Gastrocnemius medialis (tissue), 4 donors: ENCODE measurements at regions not wholly inside any gene's neighbourhood (a gene's known extent, or its start where the extent isn't known, plus 50 kb on each side); places are given as distances from the start of the nearest gene placed in this dataset.

Source experiments
- ATAC-seq, 2 donors: fragments of 150-250 bp; one replicate each; pipeline ENCODE4 v1.9.1; 2016
- DNase-seq, 2 donors: peaks; one replicate each; pipeline ENCODE4 v3.0.0-alpha.2; 2019
- H3K27ac ChIP-seq, 4 donors: fragments of 200-600 bp; sonication (generic); 1 replicate in 1 of 4; 2 replicates in 3 of 4; pipeline ENCODE4 v1.5.1; 2016 to 2018; ENCODE audit warnings: mild to moderate bottlenecking in 2 of 4, moderate library complexity in 1 of 4
- H3K27me3 ChIP-seq, 3 donors: fragments of 200-600 bp; sonication (generic) in 2 of 3; 1 replicate in 1 of 3; 2 replicates in 2 of 3; pipeline versions ENCODE4 v1.5.1 to v1.6.0; 2016 to 2019; ENCODE audit warnings: mild to moderate bottlenecking in 1 of 3, moderate library complexity in 1 of 3
- H3K36me3 ChIP-seq, 2 donors: fragments of 200-600 bp; sonication (generic) in 1 of 2; one replicate each; pipeline ENCODE4 v1.5.1; 2017 to 2018
- H3K4me1 ChIP-seq, 2 donors: fragments of 200-600 bp; sonication (generic) in 1 of 2; one replicate each; pipeline ENCODE4 v1.5.1; 2016 to 2017; ENCODE audit warnings: mild to moderate bottlenecking in 2 of 2
- H3K4me3 ChIP-seq, 4 donors: fragments of 200-600 bp; sonication (generic) in 3 of 4; 1 replicate in 1 of 4; 2 replicates in 3 of 4; pipeline ENCODE4 v1.5.1; 2016 to 2019; ENCODE audit warnings: mild to moderate bottlenecking in 2 of 4
- H3K9me3 ChIP-seq, 3 donors: fragments of 200-600 bp; sonication (generic) in 2 of 3; 1 replicate in 1 of 3; 2 replicates in 2 of 3; pipeline ENCODE4 v1.5.1; 2016 to 2019
- POLR2A ChIP-seq, 2 donors: fragments of 450-650 bp; IDR thresholded peaks; one replicate each; pipeline ENCODE4 v1.6.1; 2017; ENCODE audit warnings: antibody characterized with exemption in 2 of 2, mild to moderate bottlenecking in 2 of 2, moderate library complexity in 2 of 2
- in situ Hi-C, 4 donors: fragments of 200-750 bp; cut with MboI; loops; one replicate each; pipeline versions ENCODE4 v1.15.0 to v1.8.0; 2017; ENCODE audit warnings: low sequenced_read_pairs in 4 of 4
- intact Hi-C: fragments of 100-400 bp; cut with DNase I; formaldehyde crosslinking; loops from one replicate; pipeline ENCODE4 v1.15.1; 2023; ENCODE audit warnings: low total_unique reads
- TF ChIP-seq, protein P1 (sequence below), 5 experiments: fragments of 450-650 bp in 3 of 5; fragments of 200-600 bp in 2 of 5; sonication (generic) in 2 of 5; IDR thresholded peaks in 4 of 5; conservative IDR thresholded peaks in 1 of 5; 1 replicate in 4 of 5; 2 replicates in 1 of 5; pipeline ENCODE4 v1.5.1; 2016 to 2019; ENCODE audit warnings: antibody characterized with exemption in 5 of 5, mild to moderate bottlenecking in 3 of 5, moderate library complexity in 3 of 5

DNA sequence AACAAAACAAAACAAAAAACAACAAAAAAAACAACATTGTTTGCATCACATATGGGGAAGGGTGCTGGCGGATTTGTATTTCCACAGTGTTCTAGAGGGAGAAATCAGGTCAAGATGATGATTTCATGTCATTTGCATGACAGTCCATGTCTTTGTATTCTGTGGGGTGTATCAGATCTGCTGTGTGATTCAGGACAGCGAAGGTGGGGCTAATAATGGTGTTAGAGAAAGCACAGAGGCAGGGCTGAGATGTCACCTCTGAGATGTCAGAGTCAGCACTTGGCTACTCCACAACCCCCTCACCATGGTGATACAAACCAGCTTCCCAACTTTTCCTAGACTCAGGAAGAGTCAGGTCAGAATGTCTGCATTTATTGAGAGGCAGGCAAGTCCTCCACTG, 543.2 kb downstream of the BCL11B start:
- no peak overlapping the region for H3K27ac ChIP-seq

DNA sequence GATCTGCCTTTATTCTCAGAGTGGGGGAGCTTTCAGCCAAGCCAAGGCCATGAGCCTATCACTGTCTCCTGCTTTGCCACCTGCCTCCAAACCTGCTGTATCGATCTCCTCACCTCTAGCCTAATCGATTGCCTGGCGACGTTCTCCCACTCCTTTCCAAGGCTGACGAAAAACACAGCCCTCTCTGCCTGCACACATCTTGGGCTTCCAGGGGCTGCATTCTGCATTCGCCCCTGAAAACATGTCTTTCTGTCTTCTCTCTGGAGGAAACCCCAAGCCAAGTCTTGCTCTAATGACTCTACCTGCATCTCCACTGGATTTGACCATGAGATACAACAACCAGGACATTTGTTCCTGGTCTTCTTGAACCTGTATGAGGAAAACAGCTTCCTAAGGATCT, 540.7 kb downstream of the BCL11B start:
- DNase-seq = no peak
- TF ChIP-seq, protein P1, sequence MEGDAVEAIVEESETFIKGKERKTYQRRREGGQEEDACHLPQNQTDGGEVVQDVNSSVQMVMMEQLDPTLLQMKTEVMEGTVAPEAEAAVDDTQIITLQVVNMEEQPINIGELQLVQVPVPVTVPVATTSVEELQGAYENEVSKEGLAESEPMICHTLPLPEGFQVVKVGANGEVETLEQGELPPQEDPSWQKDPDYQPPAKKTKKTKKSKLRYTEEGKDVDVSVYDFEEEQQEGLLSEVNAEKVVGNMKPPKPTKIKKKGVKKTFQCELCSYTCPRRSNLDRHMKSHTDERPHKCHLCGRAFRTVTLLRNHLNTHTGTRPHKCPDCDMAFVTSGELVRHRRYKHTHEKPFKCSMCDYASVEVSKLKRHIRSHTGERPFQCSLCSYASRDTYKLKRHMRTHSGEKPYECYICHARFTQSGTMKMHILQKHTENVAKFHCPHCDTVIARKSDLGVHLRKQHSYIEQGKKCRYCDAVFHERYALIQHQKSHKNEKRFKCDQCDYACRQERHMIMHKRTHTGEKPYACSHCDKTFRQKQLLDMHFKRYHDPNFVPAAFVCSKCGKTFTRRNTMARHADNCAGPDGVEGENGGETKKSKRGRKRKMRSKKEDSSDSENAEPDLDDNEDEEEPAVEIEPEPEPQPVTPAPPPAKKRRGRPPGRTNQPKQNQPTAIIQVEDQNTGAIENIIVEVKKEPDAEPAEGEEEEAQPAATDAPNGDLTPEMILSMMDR (IDR thresholded peaks at IDR 0.05 in 4 of 5, conservative IDR thresholded peaks at IDR 0.05 in 1 of 5) = no peak
- no peak for TF ChIP-seq POLR2A (IDR thresholded peaks at IDR 0.05)
- no peaks in the 10 kb centered on the region for H3K36me3 ChIP-seq
- no peaks in the 10 kb centered on the region for H3K27me3 ChIP-seq
- no peak for ATAC-seq
- H3K27ac ChIP-seq = no peak overlapping the region
- intact Hi-C loops (no loop called here), in situ Hi-C loops (no loop called here)
- H3K4me3 ChIP-seq = no peak overlapping the region
- no peaks in the 10 kb centered on the region for H3K4me1 ChIP-seq
- no peaks in the 10 kb centered on the region for H3K9me3 ChIP-seq

More for the DNA sequence above, 543.2 kb downstream of the BCL11B start:
- no peak for DNase-seq
- no peaks in the 10 kb centered on the region for H3K27me3 ChIP-seq
- no peaks in the 10 kb centered on the region for H3K4me1 ChIP-seq
- TF ChIP-seq, protein P1 (IDR thresholded peaks at IDR 0.05 in 4 of 5, conservative IDR thresholded peaks at IDR 0.05 in 1 of 5) = no peak
- no peak for TF ChIP-seq POLR2A (IDR thresholded peaks at IDR 0.05)
- no peaks in the 10 kb centered on the region for H3K36me3 ChIP-seq
- intact Hi-C loops = no loop called here
- no peaks in the 10 kb centered on the region for H3K9me3 ChIP-seq
- no peak overlapping the region for H3K4me3 ChIP-seq
- in situ Hi-C loops = no loop called here
- no peak for ATAC-seq

DNA sequence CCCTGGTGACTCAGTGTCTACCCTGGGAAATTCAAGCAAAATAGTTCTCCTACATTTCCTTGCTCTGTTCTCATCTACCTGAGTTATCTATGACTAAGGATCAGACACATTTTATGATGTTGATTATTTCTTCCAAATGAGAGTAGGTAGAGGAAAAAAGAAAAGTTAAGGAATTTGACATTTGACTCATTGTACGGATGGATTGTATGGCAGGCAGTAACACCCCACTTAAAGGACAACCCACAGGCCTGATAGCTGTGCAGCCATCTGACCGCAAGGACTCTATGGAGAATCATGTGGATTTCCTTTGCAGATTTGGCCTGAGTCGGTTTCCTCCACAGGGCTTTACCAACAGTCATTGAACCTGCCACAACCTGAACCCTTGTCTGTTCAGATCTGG, 540.3 kb downstream of the BCL11B start:
- in situ Hi-C loops = no loop called here
- H3K4me3 ChIP-seq = no peak overlapping the region
- intact Hi-C loops = no loop called here
- ATAC-seq = no peak
- no peaks in the 10 kb centered on the region for H3K27me3 ChIP-seq
- TF ChIP-seq, protein P1 (IDR thresholded peaks at IDR 0.05 in 4 of 5, conservative IDR thresholded peaks at IDR 0.05 in 1 of 5) = no peak
- TF ChIP-seq POLR2A (IDR thresholded peaks at IDR 0.05) = no peak
- no peak for DNase-seq
- H3K36me3 ChIP-seq = no peaks in the 10 kb centered on the region
- no peaks in the 10 kb centered on the region for H3K9me3 ChIP-seq
- H3K27ac ChIP-seq = no peak overlapping the region
- no peaks in the 10 kb centered on the region for H3K4me1 ChIP-seq

DNA sequence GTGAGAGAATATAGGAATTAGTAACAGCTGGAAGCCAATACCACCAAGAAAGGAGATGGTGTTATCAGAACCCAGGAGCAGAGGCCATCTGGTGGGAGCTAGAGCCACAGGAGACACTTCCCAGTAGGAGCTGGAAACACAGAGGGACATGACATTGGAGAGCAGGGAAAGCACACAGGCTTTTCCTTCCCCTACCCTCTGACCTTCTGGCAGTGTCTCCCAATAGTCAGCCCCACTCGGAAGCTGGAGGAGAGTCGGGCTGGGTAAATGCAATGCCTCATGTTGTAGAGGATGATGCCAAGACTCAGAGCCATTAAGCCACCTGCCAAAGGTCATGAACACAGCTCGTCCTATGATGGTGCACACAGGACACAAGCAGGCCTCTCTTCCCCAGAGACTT, 538.5 kb downstream of the BCL11B start:
- no peaks in the 10 kb centered on the region for H3K27me3 ChIP-seq
- no peak overlapping the region for H3K4me3 ChIP-seq
- H3K36me3 ChIP-seq = no peaks in the 10 kb centered on the region
- H3K9me3 ChIP-seq = no peaks in the 10 kb centered on the region
- intact Hi-C loops = no loop called here
- ATAC-seq (no peak), DNase-seq (no peak)
- TF ChIP-seq POLR2A (IDR thresholded peaks at IDR 0.05) = no peak
- TF ChIP-seq, protein P1 (IDR thresholded peaks at IDR 0.05 in 4 of 5, conservative IDR thresholded peaks at IDR 0.05 in 1 of 5) = no peak
- no peaks in the 10 kb centered on the region for H3K4me1 ChIP-seq
- no peak overlapping the region for H3K27ac ChIP-seq
- in situ Hi-C loops = no loop called here

DNA sequence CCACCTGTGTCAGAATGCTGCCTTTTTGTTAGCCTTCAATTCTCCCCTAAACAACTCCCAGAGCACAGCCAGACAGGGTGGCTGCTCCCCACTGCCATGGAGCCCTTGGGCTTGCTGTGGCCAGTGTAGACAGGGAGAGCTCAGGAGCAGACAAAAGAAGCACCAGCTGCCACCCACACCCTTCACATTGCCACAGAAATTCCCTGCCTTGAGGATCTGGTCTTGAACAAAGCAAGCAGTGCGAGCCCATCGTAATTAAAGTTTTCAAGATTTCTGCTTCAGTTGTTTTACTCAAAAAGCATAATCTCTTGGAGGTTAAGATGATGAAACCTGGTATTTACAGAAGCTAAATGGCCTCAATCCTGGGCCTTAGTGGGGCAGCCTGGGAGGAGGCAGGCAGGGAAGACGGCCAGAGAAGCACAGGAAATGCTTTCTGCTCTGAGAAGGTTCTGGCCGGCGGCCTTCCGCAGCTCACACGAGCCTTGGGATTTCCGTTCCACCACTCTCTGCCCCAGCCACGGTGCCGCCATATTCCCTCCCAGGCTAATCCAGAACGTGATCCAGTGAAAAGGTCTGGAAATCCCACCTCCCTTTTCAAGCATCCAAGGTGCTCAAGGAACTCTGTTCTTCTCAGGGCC, 535.2 kb downstream of the BCL11B start:
- no peaks in the 10 kb centered on the region for H3K27me3 ChIP-seq
- in situ Hi-C loops = no loop called here
- no peak overlapping the region for H3K27ac ChIP-seq
- H3K9me3 ChIP-seq = no peaks in the 10 kb centered on the region
- ATAC-seq (no peak), DNase-seq (no peak)
- H3K4me1 ChIP-seq = no peaks in the 10 kb centered on the region
- intact Hi-C loops = no loop called here
- no peak for TF ChIP-seq POLR2A (IDR thresholded peaks at IDR 0.05)
- TF ChIP-seq, protein P1 (IDR thresholded peaks at IDR 0.05 in 4 of 5, conservative IDR thresholded peaks at IDR 0.05 in 1 of 5) = no peak
- H3K36me3 ChIP-seq = no peaks in the 10 kb centered on the region
- H3K4me3 ChIP-seq = no peak overlapping the region
